BE2C (cell line): ENCODE measurements at regions not wholly inside any gene's neighbourhood (a gene's known extent, or its start where the extent isn't known, plus 50 kb on each side); places are given as distances from the start of the nearest gene placed in this dataset.
"Not testable (repeated sequence)": the region's sequence is repeated elsewhere in the genome, so short reads cannot be mapped to it uniquely, and the experiment has no call there.

Experiments
- DNase-seq: peaks from one replicate; pipeline ENCODE4 v3.0.0-alpha.2; 2020
- H3K27me3 ChIP-seq: fragments of 250-450 bp; sonication (Bioruptor Pico); 2 replicates; pipeline ENCODE4 v1.5.1; 2020; ENCODE audit warnings: mild to moderate bottlenecking
- H3K36me3 ChIP-seq: fragments of 250-450 bp; sonication (Bioruptor Pico); 2 replicates; pipeline ENCODE4 v1.5.1; 2020; ENCODE audit warnings: mild to moderate bottlenecking
- H3K4me1 ChIP-seq: fragments of 250-450 bp; sonication (Bioruptor Pico); 2 replicates; pipeline ENCODE4 v1.5.1; 2020
- H3K4me3 ChIP-seq: 2 replicates; pipeline ENCODE4 v1.5.1; 2011; ENCODE audit warnings: low read depth, low read length
- H3K9me3 ChIP-seq: fragments of 250-450 bp; sonication (Bioruptor Pico); 2 replicates; pipeline ENCODE4 v1.5.1; 2020
- CTCF ChIP-seq: IDR thresholded peaks from 2 replicates; pipeline ENCODE4 v1.5.1; 2012; ENCODE audit warnings: mild to moderate bottlenecking, low read depth, low read length

GRCh38 chrX:7993873-7994272, 66.7 kb upstream of the PNPLA4 start:
- H3K4me1 ChIP-seq, result no peaks in the 10 kb centered on the region
- DNase-seq, result no peak
- no peak for TF ChIP-seq CTCF
- H3K27me3 ChIP-seq, result no peaks in the 10 kb centered on the region
- no peaks in the 10 kb centered on the region for H3K9me3 ChIP-seq
- H3K4me3 ChIP-seq, result no peak overlapping the region
- no peaks in the 10 kb centered on the region for H3K36me3 ChIP-seq

- not testable (repeated sequence) for H3K4me1 ChIP-seq, DNase-seq, H3K9me3 ChIP-seq, H3K27me3 ChIP-seq, H3K36me3 ChIP-seq, H3K4me3 ChIP-seq
These were observed 61.0 kb upstream of the PNPLA4 start for GRCh38 chrX:7988013-7988759.

GRCh38 chrX:7987160-7988012, 60.2 kb upstream of the PNPLA4 start:
- TF ChIP-seq CTCF, result no peak
- Histone ChIP-seq H3K27me3 (no peaks in the 10 kb centered on the region), H3K4me3 (no peak overlapping the region), H3K9me3 (no peaks in the 10 kb centered on the region), H3K36me3 (no peaks in the 10 kb centered on the region), H3K4me1 (no peaks in the 10 kb centered on the region)
- DNase-seq, result no peak

GRCh38 chrX:7986738-7987137, 59.5 kb upstream of the PNPLA4 start:
- not testable (repeated sequence) for H3K27me3 ChIP-seq, DNase-seq, H3K4me3 ChIP-seq

GRCh38 chrX:7985568-7985967, 58.4 kb upstream of the PNPLA4 start:
- no peak for DNase-seq
- H3K27me3 ChIP-seq, result no peaks in the 10 kb centered on the region
- TF ChIP-seq CTCF, result no peak

More at GRCh38 chrX:7986738-7987137, 59.5 kb upstream of the PNPLA4 start:
- not testable (repeated sequence) for H3K9me3 ChIP-seq, H3K4me1 ChIP-seq, H3K36me3 ChIP-seq

GRCh38 chrX:7983581-7983980, 56.4 kb upstream of the PNPLA4 start:
- no peak overlapping the region for H3K4me3 ChIP-seq
- no peaks in the 10 kb centered on the region for H3K9me3 ChIP-seq
- no peak for DNase-seq
- TF ChIP-seq CTCF, result no peak
- no peaks in the 10 kb centered on the region for H3K36me3 ChIP-seq
- H3K4me1 ChIP-seq, result no peaks in the 10 kb centered on the region
- no peaks in the 10 kb centered on the region for H3K27me3 ChIP-seq

More at GRCh38 chrX:7985568-7985967, 58.4 kb upstream of the PNPLA4 start:
- Histone ChIP-seq H3K36me3 (no peaks in the 10 kb centered on the region), H3K4me3 (no peak overlapping the region), H3K4me1 (no peaks in the 10 kb centered on the region), H3K9me3 (no peaks in the 10 kb centered on the region)
